ENCODE measurements at regions not wholly inside any gene's neighbourhood (a gene's known extent, or its start where the extent isn't known, plus 50 kb on each side); places are given as distances from the start of the nearest gene placed in this dataset.

DNA sequence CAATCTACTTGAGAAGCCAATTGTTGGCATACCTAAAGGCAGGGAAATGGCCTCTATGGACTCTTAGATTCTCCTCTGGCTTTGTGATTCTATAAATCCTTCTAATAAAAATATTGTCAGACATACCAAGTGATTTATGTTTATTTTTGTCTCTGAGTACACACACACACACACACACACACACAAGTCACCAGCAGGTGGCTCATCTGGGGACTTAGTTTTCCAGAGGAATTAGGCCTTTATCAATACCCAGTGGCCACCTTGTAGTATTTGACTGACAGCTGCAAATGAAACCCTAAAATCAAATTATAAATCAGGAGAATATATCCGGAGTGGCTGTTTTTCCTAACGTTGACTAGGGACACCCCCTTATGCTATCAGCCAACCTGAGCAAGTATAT, 258.5 kb downstream of the BRINP2 start:
- H3K79me2 ChIP-seq (ENCODE audit: insufficient read depth, low read length) = no peaks in the 10 kb centered on the region
- POLR2A ChIA-PET = no interaction called here
- in situ Hi-C loops (cut with HindIII; ENCODE audit: extremely low pct_ligation_motif_present, low pct_unique_long_range_greater_than_20kb) (no loop called here), intact Hi-C loops (cut with micrococcal nuclease; ENCODE audit: unreplicated experiment) (loop anchor here (5.0 kb wide), 1 partner anchor 518 kb away; no protein-coding TSS in a partner anchor)
- no peak for TF ChIP-seq CHD2 (IDR thresholded peaks at IDR 0.05; ENCODE audit: low read depth, low read length)
- TF ChIP-seq, protein P1, sequence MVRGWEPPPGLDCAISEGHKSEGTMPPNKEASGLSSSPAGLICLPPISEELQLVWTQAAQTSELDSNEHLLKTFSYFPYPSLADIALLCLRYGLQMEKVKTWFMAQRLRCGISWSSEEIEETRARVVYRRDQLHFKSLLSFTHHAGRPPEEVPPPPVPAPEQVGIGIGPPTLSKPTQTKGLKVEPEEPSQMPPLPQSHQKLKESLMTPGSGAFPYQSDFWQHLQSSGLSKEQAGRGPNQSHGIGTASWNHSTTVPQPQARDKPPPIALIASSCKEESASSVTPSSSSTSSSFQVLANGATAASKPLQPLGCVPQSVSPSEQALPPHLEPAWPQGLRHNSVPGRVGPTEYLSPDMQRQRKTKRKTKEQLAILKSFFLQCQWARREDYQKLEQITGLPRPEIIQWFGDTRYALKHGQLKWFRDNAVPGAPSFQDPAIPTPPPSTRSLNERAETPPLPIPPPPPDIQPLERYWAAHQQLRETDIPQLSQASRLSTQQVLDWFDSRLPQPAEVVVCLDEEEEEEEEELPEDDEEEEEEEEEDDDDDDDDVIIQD (CRISPR knock-in tag; IDR thresholded peaks at IDR 0.05; ENCODE audit: low read depth) = no peak
- TF ChIP-seq ZBTB1 (CRISPR knock-in tag; IDR thresholded peaks at IDR 0.05; ENCODE audit: borderline replicate concordance) = no peak
- no peak for TF ChIP-seq NFE2 (CRISPR knock-in tag; IDR thresholded peaks at IDR 0.05)
- no peak for TF ChIP-seq ZNF781 (CRISPR knock-in tag; IDR thresholded peaks at IDR 0.05; ENCODE audit: borderline replicate concordance, not compliant biosample characterization)
- TF ChIP-seq ARNTL (CRISPR knock-in tag; IDR thresholded peaks at IDR 0.05) = no peak
- no peak for TF ChIP-seq ZNF749 (CRISPR knock-in tag; IDR thresholded peaks at IDR 0.05; ENCODE audit: borderline replicate concordance)
- TF ChIP-seq, protein P2, sequence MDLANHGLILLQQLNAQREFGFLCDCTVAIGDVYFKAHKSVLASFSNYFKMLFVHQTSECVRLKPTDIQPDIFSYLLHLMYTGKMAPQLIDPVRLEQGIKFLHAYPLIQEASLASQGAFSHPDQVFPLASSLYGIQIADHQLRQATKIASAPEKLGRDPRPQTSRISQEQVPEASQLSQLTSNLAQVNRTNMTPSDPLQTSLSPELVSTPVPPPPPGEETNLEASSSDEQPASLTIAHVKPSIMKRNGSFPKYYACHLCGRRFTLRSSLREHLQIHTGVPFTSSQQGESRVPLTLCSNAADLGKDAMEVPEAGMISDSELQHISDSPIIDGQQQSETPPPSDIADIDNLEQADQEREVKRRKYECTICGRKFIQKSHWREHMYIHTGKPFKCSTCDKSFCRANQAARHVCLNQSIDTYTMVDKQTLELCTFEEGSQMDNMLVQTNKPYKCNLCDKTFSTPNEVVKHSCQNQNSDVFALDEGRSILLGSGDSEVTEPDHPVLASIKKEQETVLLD (CRISPR knock-in tag; IDR thresholded peaks at IDR 0.05; ENCODE audit: low read depth) = no peak
- TF ChIP-seq, protein P3, sequence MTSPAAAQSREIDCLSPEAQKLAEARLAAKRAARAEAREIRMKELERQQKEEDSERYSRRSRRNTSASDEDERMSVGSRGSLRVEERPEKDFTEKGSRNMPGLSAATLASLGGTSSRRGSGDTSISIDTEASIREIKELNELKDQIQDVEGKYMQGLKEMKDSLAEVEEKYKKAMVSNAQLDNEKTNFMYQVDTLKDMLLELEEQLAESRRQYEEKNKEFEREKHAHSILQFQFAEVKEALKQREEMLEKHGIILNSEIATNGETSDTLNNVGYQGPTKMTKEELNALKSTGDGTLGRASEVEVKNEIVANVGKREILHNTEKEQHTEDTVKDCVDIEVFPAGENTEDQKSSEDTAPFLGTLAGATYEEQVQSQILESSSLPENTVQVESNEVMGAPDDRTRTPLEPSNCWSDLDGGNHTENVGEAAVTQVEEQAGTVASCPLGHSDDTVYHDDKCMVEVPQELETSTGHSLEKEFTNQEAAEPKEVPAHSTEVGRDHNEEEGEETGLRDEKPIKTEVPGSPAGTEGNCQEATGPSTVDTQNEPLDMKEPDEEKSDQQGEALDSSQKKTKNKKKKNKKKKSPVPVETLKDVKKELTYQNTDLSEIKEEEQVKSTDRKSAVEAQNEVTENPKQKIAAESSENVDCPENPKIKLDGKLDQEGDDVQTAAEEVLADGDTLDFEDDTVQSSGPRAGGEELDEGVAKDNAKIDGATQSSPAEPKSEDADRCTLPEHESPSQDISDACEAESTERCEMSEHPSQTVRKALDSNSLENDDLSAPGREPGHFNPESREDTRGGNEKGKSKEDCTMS (CRISPR knock-in tag; conservative IDR thresholded peaks at IDR 0.05) = no peak
- TF ChIP-seq, protein P4, sequence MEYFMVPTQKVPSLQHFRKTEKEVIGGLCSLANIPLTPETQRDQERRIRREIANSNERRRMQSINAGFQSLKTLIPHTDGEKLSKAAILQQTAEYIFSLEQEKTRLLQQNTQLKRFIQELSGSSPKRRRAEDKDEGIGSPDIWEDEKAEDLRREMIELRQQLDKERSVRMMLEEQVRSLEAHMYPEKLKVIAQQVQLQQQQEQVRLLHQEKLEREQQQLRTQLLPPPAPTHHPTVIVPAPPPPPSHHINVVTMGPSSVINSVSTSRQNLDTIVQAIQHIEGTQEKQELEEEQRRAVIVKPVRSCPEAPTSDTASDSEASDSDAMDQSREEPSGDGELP (IDR thresholded peaks at IDR 0.05; ENCODE audit: borderline replicate concordance, low read depth) = no peak
- no peaks in the 10 kb centered on the region for H3K4me1 ChIP-seq (ENCODE audit: insufficient read depth, low read length)
- no peak overlapping the region for H2AFZ ChIP-seq (ENCODE audit: low read length)
- FAIRE-seq (no peak), ATAC-seq (no peak), DNase-seq (ENCODE audit: low spot score) (no peak)
- CTCF ChIA-PET (ENCODE audit: low intra/inter-chr PET ratio, low total read pairs) = no interaction called here
- no peaks in the 10 kb centered on the region for H3K27me3 ChIP-seq (ENCODE audit: control insufficient read depth in 1 of 2, insufficient read depth in 2 of 2, low read length in 2 of 2)
- H3K9ac ChIP-seq (ENCODE audit: insufficient read depth, low read depth, low read length) = no peak overlapping the region
- H3K27ac ChIP-seq (ENCODE audit: extremely low read length, insufficient read depth, low read length) = no peak overlapping the region
- no peaks in the 10 kb centered on the region for H4K20me1 ChIP-seq (ENCODE audit: insufficient read depth, low read length)
- no TSS peak for BruUV-seq (replicated peaks)
- no peak overlapping the region for H3K4me2 ChIP-seq (ENCODE audit: low read depth, low read length)
- H3K4me3 ChIP-seq (replicated peaks in 1 of 3; ENCODE audit: insufficient read depth in 1 of 3, low read depth in 2 of 3, low read length in 3 of 3) = no peak overlapping the region
- H3K9me3 ChIP-seq (ENCODE audit: low read length) = no peaks in the 10 kb centered on the region
- WGBS (ENCODE audit: low lambda C conversion rate) = 0% methylated on average over 2 of the region's 2 CpGs
- no peaks in the 10 kb centered on the region for H3K36me3 ChIP-seq (replicated peaks in 1 of 2; ENCODE audit: control insufficient read depth in 1 of 2, insufficient read depth in 2 of 2, low read length in 2 of 2)

All from HepG2 (cell line).